RCC 7860 (cell line): ENCODE measurements at regions not wholly inside any gene's neighbourhood (a gene's known extent, or its start where the extent isn't known, plus 50 kb on each side); places are given as distances from the start of the nearest gene placed in this dataset.

ENCODE experiments used
- DNase-seq: peaks from one replicate; pipeline ENCODE4 v3.0.0-alpha.2; 2015; ENCODE audit warnings: low spot score
- FAIRE-seq: peaks from 2 replicates; lab custom pipeline; 2012; peaks lifted over from hg19 to GRCh38; lab: Jason Lieb, UNC

DNA sequence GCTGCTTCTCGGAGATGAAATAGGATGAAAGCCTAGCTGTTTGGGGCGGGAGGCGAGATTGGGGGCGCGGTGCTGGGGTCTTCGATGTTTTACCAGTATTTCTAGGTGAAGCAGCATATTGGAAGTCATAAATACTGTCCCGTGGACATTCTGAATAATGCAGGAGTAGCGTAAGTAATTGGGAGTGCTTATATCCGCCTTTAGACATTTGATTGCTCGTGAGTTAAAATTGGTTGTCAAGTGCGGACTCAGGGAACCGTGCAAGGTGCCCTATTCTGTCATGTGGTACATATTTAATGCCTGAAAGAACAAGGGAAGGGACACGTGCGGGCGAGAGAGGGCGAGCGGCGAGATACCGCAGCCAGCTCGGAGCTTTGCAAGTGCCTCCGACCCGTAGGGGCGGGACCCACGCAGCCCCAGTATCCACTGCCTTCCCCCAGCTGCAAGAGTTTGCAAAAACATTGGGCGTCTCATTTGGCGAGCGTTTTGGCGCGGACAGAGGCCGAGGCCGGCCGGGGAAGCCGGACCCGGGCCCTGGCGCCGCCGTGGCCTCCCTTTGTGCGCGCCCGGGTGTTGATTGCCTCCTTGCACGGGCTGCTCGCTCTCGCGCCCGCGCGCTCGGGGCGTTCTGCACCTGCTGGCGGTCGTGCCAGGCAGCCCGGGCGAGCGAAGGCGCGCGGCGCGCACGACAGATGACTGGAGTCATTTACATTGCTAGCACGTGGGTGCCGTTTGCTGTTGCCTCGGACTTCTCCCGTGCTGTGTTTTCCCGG lies 849.8 kb upstream of the RBFOX1 start:
- FAIRE-seq (no peak), DNase-seq (no peak)

DNA sequence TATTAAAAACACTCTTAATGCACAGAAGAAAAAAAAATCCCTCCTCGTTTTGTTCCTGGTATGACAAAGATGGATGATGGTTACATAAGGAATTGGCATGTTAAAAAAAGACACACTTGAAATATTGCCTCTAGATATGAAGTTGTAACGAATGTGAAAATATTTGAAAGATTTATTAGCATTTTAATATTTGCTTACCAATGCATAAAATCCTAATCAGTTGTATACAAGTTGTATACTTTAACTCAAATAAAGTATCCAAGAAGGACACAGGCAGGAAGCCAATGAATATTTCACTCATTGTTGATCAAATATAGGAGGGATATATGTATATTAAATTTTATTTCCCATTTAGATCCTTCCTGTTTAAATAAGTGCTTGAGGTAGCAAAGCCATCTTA lies 850.8 kb upstream of the RBFOX1 start:
- FAIRE-seq: no peak

DNA sequence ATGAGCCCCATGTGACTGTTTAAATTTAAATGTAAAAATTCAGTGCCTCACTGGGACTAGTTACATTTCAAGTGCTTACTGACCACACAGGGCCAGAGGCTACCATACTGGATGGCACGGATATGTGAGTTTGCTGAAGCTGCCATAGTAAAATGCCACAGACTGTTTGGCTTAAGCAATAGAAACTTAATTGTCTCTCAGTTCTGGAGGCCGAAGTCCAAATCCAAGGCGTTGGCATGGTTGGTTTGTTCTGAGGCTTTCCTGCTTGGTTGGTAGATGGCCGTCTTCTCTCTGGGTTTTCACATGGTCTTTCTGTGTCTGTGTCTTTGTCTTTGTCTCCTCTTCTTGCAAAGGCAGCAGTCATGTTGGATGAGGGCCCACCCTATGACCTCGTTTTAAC lies 878.9 kb upstream of the RBFOX1 start:
- FAIRE-seq (no peak), DNase-seq (no peak)

More for the DNA sequence above, 850.8 kb upstream of the RBFOX1 start:
- DNase-seq: no peak

DNA sequence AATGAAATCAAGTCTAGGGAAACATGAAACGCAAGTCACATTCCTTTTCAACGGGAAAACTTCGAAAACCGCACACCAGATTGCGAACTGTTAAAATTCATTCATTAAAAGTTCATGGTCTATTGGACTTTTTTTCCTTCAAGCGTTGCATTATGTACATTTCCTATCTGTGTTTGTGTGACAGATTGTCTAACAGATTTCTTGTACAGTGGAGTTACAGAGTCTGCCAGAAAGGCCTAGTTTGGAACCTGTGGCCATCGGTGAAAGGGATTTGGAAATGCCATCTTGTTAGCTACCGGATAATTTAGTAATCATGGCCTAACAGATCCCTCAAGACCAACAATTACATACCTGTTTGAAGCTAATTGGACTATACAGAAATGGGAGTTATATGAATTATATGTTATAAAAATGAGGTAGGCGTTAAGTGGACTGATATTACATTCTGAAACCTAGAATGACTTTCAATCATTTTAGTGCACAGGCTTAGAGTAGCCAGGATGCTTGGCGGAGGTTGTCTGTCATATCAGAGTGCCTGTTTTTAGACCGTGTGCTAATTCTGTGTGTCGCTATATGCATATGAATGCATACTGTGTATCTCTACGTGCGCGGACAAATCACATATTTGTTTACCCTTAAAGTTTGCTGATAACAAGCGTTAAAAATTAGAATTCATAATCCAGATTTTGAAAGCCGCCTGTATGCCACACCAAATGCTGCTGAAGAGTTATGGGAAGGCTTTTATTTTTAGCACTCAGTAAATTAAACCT lies 885.4 kb upstream of the RBFOX1 start:
- DNase-seq (no peak), FAIRE-seq (no peak)

DNA sequence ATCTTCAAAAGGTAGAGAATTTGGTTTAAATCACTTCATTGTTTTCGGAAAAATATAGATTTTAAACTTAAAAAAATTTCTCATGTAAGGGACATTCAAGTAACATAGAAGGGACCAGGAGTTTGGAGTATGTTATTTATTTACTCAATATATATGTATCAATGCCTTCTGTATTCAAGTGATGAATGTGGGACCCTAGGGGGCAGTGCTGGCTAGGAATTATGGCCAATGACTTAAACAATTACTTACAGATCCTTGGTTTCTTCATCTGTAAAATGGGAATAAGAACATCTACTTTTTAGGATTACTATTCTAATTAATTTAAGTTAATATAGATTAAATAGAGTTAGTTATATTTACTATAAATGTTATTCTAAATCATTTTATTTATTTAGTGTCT lies 886.3 kb upstream of the RBFOX1 start:
- no peak for DNase-seq

DNA sequence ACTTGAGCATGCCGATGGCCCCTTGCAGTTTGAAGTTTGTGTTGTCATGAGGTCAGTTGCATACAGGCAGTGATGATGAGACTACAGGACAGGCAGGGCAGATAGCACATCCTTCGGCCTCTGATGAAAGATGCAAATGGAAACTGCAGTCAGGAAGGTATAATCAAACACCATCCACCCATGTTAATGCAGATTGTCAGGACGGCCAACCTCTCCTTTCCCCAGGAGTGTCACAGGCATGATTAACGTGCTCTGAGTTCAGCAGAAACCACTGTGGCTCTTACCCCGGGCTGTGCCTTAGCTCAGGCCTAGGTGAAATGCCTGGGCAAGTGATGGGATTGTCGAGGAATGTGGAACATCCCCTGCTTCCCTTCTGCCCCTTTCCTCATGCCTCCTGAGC lies 893.5 kb upstream of the RBFOX1 start:
- DNase-seq (no peak), FAIRE-seq (no peak)

More for the DNA sequence above, 886.3 kb upstream of the RBFOX1 start:
- FAIRE-seq: no peak

DNA sequence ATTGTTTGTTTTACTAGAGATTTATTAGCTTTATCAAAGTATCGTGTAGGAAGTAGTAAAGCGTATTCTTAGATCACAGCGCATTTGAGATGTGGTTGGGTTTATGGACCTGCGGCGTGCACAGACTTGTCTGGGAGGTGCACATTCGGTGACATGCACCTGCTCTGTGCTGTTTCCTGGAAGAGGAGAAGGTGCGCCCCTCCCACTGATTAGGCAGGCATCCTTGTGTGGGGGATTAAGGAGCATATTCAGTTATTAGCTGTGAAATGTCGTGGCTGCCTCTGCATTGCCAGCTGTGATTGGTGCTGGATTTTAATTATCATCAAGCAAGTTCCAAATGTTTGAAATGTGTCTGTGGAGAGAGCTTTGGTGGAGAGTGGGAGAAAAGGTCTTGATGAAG lies 903.8 kb upstream of the RBFOX1 start:
- DNase-seq (no peak), FAIRE-seq (no peak)

DNA sequence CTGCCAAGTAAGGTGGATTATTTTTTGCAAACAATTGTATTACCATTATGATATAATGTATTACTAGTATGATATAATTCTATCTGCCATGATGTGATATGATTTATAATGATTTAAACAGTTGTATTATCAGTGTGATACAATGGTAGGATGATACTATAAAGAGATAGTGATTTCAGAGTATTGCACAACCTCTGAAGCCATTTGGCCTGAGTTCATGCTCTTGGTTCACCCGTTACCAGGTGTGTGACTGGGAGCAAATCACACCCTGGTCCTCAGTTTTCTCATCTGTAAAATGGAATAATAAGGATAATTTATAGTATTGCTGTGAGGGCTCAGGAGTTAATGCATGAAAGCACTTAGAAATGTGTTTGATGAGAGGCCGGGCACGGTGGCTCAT lies 905.0 kb upstream of the RBFOX1 start:
- DNase-seq (no peak), FAIRE-seq (no peak)

DNA sequence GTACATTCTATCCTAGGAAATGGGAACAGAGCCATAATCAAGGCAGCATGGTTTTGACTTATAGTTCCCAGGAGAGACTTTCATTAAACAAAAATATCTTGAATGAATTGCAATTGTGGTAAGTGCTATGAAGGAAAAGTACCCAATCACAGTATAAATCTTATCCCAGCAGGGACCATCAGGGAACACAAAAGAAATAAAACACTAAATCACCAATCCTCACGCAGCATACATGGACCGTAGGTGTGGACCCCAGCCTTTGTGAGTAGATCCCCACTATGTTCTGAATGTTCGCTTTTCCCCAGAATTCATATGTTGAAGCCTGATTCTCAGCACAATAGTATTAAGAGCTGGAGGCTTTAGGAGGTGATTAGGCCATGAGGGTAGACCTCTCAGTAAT lies 925.0 kb upstream of the RBFOX1 start:
- FAIRE-seq (no peak), DNase-seq (no peak)

DNA sequence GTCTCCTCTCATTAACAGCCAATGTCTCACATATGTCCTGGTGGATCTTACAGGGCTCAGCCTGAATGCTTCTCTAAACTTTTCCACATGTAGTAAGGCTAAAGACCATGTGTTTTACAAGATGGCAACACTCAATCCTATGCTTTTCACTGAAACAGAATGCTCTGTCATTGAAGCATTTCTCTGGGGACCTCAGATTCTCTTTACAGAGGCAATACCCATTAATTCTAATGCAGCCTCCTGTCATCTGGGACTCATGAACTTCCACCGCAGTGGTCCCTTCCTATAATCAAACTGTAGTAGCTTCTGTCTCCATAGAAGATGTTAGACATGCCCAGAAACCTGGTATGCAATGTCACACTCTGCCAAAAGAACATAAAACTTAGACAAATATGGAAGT lies 926.6 kb upstream of the RBFOX1 start:
- no peak for FAIRE-seq

DNA sequence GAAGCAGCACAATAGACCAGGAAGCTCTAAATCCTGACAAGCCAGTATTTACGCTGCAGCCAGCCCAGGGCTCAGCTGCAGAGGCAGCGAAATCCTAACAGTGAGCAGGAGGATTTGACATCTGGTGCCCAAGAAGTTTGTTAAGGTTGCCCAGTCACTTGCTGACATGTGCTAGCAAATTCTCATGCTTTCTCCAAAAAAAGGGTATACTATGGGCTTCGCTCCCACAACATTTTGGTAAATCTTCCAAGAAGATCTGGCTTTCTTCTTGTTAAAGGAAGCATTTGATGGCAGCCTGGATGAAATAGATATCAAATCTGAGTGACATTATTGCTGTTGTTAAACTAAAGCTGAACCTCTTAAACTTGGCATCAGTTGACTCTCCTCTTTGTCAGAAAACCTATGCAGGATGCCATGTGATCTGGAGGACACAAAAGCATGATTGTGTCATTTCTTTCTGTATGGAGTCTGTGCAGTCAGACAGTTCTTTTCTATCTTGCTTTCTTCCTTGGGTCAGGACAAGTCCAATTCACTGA lies 949.7 kb upstream of the RBFOX1 start:
- FAIRE-seq: no peak
- DNase-seq: no peak

More for the DNA sequence above, 926.6 kb upstream of the RBFOX1 start:
- DNase-seq: no peak

DNA sequence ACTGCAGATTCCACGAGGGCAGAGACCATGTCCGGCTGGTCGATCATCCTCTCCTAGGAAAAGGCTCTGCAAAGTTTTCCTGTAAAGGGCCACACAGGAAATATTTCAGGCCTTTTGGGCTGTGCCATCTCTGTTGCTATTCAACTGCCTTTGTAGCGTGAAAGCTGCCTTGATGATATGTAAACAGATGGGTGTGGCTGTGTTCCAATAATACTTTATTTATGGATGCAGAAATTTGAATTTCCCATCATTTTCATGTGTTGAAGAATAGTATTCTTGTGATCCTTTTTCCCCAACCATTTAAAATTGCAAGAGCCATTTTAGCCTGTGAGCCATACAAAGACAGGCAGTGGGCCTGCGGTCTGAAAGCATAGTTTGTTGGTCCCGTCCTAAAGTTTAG lies 950.7 kb upstream of the RBFOX1 start:
- FAIRE-seq: no peak
- DNase-seq: no peak

DNA sequence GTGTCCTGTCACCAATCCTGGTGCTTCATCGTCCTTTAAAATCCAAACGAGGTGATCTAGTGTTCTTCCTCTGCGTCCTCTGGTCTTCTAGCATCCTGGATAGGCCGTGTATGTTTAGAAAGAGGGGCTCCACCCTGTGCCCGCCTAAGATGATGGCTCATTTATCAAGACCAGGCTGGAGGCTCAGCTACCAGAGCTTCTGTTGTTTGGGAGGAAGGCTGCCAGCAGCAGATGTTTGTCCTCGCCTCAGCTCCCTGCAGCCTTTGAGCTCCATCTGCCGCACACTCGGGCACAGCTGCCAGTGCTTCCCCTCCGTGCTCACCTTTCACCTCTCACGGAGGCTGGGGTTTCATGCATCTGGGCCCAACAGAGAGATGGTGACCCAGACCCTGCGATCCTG lies 954.7 kb upstream of the RBFOX1 start:
- DNase-seq: no peak
- no peak for FAIRE-seq

DNA sequence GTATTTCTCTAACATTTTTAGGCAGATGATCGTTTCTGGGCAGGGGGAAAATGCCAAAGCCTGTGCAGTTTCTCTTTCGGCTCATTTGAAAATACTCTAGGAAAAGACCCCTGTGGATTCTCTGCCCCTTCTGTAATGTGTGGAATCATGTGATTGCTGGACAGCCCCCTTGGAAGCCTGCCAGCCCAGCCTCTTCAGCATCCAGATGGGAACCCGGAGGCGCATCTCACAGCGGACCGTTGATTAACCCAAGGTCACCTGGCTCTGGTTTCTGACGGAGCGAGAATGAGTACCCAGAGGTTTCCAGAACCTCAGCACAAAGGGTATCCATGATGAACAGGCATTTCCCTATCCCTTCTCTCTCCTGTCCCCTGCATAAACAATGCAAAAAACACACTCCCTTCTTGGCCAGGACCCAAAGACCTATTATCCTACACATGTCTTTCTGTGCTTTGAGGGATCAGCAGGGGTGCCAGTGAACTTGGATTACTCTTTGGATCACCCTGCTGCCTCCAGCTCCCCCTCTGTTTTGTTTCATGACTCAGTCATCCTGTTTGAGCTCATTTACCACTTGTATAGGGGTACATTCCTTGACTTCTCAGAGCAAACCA lies 957.1 kb upstream of the RBFOX1 start:
- DNase-seq: no peak
- no peak for FAIRE-seq

DNA sequence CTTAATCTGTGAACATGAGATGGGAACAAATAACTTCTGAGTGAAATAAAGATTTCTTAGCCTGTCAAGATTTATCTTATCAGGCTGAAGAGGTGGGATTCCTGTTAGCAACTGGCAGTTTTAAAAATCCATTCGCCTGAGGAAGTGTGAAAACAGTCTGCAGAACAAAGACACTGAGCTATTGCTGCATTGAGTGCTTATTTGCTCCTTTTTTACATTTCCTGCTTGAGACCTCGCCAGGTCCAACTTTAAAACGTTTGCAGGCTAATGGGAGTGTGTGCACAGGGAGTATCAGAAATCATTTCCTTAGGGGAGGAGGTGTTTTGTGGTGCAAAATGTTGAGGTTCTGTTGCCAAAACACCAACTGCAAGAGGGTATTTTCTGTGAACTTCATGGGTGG lies 957.8 kb upstream of the RBFOX1 start:
- DNase-seq (no peak), FAIRE-seq (no peak)

DNA sequence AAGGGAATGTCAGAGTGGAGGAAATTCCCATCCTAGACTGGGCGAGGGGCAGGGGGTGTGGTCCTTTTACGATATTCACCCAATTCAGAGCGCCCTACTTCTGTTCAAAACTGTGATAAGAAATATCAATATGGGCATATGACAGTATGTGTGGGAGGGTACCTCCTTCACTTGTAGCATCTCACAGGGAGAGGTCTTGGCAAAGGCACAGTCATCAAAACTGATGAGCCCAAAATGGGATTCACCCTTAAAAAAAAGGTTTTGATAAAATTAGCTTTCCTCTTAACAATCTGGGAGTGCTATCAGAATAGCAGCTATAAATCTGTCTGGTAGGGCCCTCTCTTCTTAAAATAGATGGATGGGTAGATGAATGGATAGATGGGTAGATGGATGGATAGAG lies 967.8 kb upstream of the RBFOX1 start:
- DNase-seq (no peak), FAIRE-seq (no peak)

DNA sequence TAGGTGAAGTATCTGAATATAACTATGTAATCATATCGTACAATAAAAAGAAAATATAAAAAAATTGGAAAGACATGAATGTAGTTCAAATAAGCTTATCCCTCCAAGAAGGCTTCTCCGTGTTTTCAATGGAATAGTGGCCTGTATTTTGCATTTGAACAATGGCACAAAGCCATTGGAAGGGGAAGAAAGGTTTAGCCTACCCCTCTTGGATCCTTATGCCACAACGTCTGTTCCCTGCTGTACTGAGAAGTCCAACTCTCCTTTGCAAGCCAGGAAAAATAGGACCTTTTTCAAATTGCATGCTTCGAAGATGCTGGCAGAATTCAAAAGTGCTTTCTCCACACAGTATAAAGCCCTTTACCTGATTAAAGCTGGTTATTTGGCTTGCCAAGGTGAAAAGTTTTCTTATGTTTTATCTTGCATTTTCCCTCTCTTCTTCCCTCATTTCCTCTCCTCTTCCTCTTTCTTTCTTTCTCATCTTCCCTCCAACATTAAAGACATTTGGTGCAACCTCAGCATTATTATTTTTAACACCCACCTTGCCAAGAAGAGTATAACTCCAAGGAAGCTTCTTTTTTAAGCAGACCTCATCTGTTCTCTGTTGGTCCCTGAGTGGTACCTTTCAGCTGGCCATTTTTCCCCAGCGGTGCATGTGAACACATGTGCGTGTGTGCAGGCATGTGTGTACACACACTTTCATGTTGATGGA lies 968.6 kb upstream of the RBFOX1 start:
- FAIRE-seq: no peak

DNA sequence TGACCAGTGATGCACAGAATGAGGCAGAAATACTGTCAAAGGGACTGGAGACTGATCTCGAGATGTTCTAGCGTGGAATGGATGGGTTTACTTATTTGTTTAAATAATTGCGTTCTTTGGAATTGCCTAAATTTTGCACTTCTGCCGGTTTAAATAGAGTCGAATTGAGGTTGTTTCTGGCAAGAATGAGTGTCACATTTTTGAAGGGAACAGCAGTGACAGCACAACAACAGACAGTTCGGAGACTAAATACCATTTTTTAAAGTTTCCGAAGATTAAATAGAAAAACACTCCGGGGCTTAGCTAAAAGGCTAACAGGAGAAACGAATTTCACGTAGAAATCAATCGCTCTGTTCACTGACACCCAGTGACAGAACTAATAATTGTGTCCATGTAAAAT lies 969.2 kb upstream of the RBFOX1 start:
- no peak for DNase-seq
- FAIRE-seq: no peak

More for the DNA sequence above, 968.6 kb upstream of the RBFOX1 start:
- DNase-seq: no peak

DNA sequence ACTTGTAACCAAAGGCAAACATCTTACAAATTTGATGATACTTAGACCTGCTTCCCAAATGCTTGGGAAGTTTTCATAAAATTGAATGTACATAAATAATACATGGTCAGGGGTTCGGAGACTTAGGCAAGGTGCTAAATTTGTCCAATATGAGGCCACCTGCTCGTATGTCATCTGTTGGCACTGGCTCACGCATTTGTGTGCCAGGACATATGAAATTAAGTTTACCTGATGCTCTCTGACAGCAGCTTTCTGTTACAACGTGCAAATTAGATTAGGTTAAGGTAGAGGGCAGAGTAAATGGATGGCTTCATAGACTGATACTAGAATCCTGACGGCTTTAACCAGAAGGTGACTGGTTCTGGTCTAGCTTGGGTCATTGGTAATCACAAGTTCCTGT lies 970.3 kb upstream of the RBFOX1 start:
- no peak for FAIRE-seq

DNA sequence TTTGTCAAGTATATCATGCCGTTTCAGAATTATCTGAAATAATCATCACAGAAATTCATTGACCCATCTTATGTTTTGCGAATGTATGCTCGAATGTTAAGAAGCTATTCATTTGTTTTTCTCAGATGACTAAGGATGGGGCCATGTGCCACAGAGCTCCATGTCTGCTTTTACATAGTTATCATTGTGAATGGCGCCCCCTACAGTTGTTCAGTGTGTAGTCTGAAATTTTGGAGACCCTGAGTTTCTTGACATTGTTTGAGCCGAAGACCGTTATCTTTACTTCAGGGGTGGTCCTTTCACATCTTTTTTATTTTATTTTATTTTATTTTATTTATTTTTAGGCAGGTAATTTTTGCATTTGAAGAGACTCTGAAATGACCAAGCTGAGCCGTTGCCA lies 972.0 kb upstream of the RBFOX1 start:
- FAIRE-seq: no peak

More for the DNA sequence above, 970.3 kb upstream of the RBFOX1 start:
- no peak for DNase-seq

DNA sequence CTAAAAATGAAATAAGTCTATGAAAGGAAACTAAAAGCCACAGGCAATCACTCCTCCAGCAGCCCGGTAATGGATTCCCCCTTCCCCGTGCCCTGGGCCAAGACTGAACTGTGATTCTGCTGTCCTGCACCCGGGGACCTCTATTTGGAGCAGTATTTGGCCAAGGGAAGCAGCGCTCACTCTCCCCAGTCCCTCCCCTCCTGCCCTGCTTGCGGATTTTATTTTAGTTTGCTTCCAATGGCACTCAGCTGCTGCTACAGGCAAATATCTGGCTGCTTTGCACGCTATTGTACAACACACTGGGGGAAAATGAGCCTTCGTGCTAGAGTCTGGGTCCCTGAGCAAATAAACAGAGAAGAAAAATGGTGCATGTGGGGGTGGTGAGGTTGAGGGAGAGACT lies 975.7 kb upstream of the RBFOX1 start:
- no peak for DNase-seq
- no peak for FAIRE-seq

More for the DNA sequence above, 972.0 kb upstream of the RBFOX1 start:
- DNase-seq: no peak
